Esophagus squamous epithelium (tissue), 5 donors: ENCODE measurements at regions not wholly inside any gene's neighbourhood (a gene's known extent, or its start where the extent isn't known, plus 50 kb on each side); places are given as distances from the start of the nearest gene placed in this dataset.

ENCODE experiments used
- DNase-seq: peaks from one replicate; lab custom pipeline; 2025; lab: John Stamatoyannopoulos, UW
- H3K27ac ChIP-seq, 4 donors: fragments of 200-600 bp; sonication (generic); one replicate each; pipeline ENCODE4 v1.5.1; 2016 to 2019; ENCODE audit warnings: mild to moderate bottlenecking in 1 of 4
- H3K27me3 ChIP-seq, 4 donors: fragments of 200-600 bp; sonication (generic); 1 replicate in 3 of 4; 2 replicates in 1 of 4; pipeline versions ENCODE4 v1.5.1 to v1.6.0; 2017 to 2021; ENCODE audit warnings: antibody characterized with exemption in 1 of 4
- H3K36me3 ChIP-seq, 3 donors: fragments of 200-600 bp; sonication (generic); one replicate each; pipeline ENCODE4 v1.5.1; 2016 to 2019
- H3K4me1 ChIP-seq, 3 donors: fragments of 200-600 bp; sonication (generic); one replicate each; pipeline ENCODE4 v1.5.1; 2017 to 2019
- H3K4me3 ChIP-seq, 4 donors: fragments of 200-600 bp; sonication (generic); 1 replicate in 3 of 4; 2 replicates in 1 of 4; pipeline ENCODE4 v1.5.1; 2016 to 2019; ENCODE audit warnings: mild to moderate bottlenecking in 2 of 4, moderate library complexity in 1 of 4
- H3K9me3 ChIP-seq, 3 donors: fragments of 200-600 bp; sonication (generic); one replicate each; pipeline ENCODE4 v1.5.1; 2016 to 2019
- CTCF ChIP-seq, 6 experiments: fragments of 450-650 bp in 4 of 6; fragments of 200-600 bp in 2 of 6; sonication (generic) in 2 of 6; IDR thresholded peaks; one replicate each; pipeline ENCODE4 v1.5.1; 2016 to 2019; ENCODE audit warnings: antibody characterized with exemption in 6 of 6, mild to moderate bottlenecking in 4 of 6, moderate library complexity in 4 of 6
- POLR2A ChIP-seq, 4 donors: fragments of 450-650 bp; IDR thresholded peaks; one replicate each; pipeline ENCODE4 v1.6.1; 2017; ENCODE audit warnings: antibody characterized with exemption in 4 of 4, mild to moderate bottlenecking in 4 of 4, moderate library complexity in 3 of 4
- WGBS, 2 donors: methylation state at CpG; one replicate each; pipeline ENCODE4 v1.1.5; 2018; 5-methylcytosine and 5-hydroxymethylcytosine counted together
- intact Hi-C: fragments of 100-400 bp; cut with DNase I; formaldehyde crosslinking; loops from one replicate; pipeline ENCODE4 v1.15.0; 2022
- donor health status: DM: yes; HTN: yes; CAD: no.

- Histone ChIP-seq H3K27ac (no peak overlapping the region), H3K4me3 (no peak overlapping the region), H3K36me3 (no peaks in the 10 kb centered on the region), H3K4me1 (no peaks in the 10 kb centered on the region), H3K9me3 (no peaks in the 10 kb centered on the region), H3K27me3 (no peaks in the 10 kb centered on the region)
- intact Hi-C loops: no loop called here
- WGBS, 2 donors: 90 to 100% methylated on average over 1 to 2 of the region's 2 CpGs
- no peak for DNase-seq
- TF ChIP-seq POLR2A (IDR thresholded peaks at IDR 0.05): no peak
- TF ChIP-seq CTCF (IDR thresholded peaks at IDR 0.05): no peak
These were observed 90.0 kb upstream of the IGFBP3 start for GRCh38 chr7:46011059-46011458.

- intact Hi-C loops: no loop called here
- Histone ChIP-seq H3K27ac (no peak overlapping the region), H3K27me3 (no peaks in the 10 kb centered on the region), H3K4me1 (no peaks in the 10 kb centered on the region), H3K36me3 (no peaks in the 10 kb centered on the region), H3K4me3 (no peak overlapping the region), H3K9me3 (no peaks in the 10 kb centered on the region)
- 70 to 83% methylated on average over 2 of the region's 2 CpGs for WGBS, 2 donors
- DNase-seq: no peak
- TF ChIP-seq POLR2A (IDR thresholded peaks at IDR 0.05) (no peak), CTCF (IDR thresholded peaks at IDR 0.05) (no peak)
These were observed 88.1 kb upstream of the IGFBP3 start for GRCh38 chr7:46009211-46009610.

GRCh38 chr7:46007990-46008643 is 87.0 kb upstream of the IGFBP3 start:
- WGBS, 2 donors: 60 to 66% methylated on average over 6 of the region's 6 CpGs
- no peak for TF ChIP-seq POLR2A (IDR thresholded peaks at IDR 0.05)
- TF ChIP-seq CTCF (IDR thresholded peaks at IDR 0.05): no peak
- H3K4me3 ChIP-seq: no peak overlapping the region
- H3K4me1 ChIP-seq: no peaks in the 10 kb centered on the region
- intact Hi-C loops: no loop called here
- no peaks in the 10 kb centered on the region for H3K36me3 ChIP-seq
- H3K27me3 ChIP-seq: no peaks in the 10 kb centered on the region
- DNase-seq: no peak
- H3K27ac ChIP-seq: no peak overlapping the region
- no peaks in the 10 kb centered on the region for H3K9me3 ChIP-seq

- TF ChIP-seq CTCF (IDR thresholded peaks at IDR 0.05) (no peak), POLR2A (IDR thresholded peaks at IDR 0.05) (no peak)
- no peak for DNase-seq
- no peaks in the 10 kb centered on the region for H3K36me3 ChIP-seq
- intact Hi-C loops: no loop called here
- H3K9me3 ChIP-seq: no peaks in the 10 kb centered on the region
- H3K27me3 ChIP-seq: no peaks in the 10 kb centered on the region
- WGBS, 2 donors: 65 to 71% methylated on average over 2 of the region's 2 CpGs
- no peak overlapping the region for H3K4me3 ChIP-seq
- no peak overlapping the region for H3K27ac ChIP-seq
- no peaks in the 10 kb centered on the region for H3K4me1 ChIP-seq
These were observed 86.1 kb upstream of the IGFBP3 start for GRCh38 chr7:46007194-46007593.

GRCh38 chr7:46006723-46007122 is 85.7 kb upstream of the IGFBP3 start:
- H3K4me1 ChIP-seq: no peaks in the 10 kb centered on the region

More at GRCh38 chr7:46006723-46007122, 85.7 kb upstream of the IGFBP3 start:
- 14 to 43% methylated on average over 1 of the region's 1 CpG for WGBS, 2 donors
- no peak overlapping the region for H3K27ac ChIP-seq
- no peaks in the 10 kb centered on the region for H3K9me3 ChIP-seq
- H3K27me3 ChIP-seq: no peaks in the 10 kb centered on the region
- no peak overlapping the region for H3K4me3 ChIP-seq
- no peaks in the 10 kb centered on the region for H3K36me3 ChIP-seq
- TF ChIP-seq POLR2A (IDR thresholded peaks at IDR 0.05): no peak
- TF ChIP-seq CTCF (IDR thresholded peaks at IDR 0.05): no peak
- intact Hi-C loops: no loop called here
- no peak for DNase-seq
